Ovary (tissue), 7 donors: ENCODE measurements at regions not wholly inside any gene's neighbourhood (a gene's known extent, or its start where the extent isn't known, plus 50 kb on each side); places are given as distances from the start of the nearest gene placed in this dataset.

Source experiments
- DNase-seq, 5 donors: peaks; one replicate each; pipeline ENCODE4 v3.0.0-alpha.2; 2019 to 2020
- H3K27ac ChIP-seq, 2 donors: fragments of 200-600 bp; one replicate each; pipeline versions ENCODE4 v1.5.1 to v1.8.0; 2019 to 2022
- H3K27me3 ChIP-seq: fragments of 200-600 bp; one replicate; pipeline ENCODE4 v1.8.0; 2022
- H3K36me3 ChIP-seq: fragments of 200-600 bp; sonication (generic); one replicate; pipeline ENCODE4 v1.5.1; 2019
- H3K4me1 ChIP-seq: one replicate; pipeline ENCODE4 v1.8.1; 2013; ENCODE audit warnings: mild to moderate bottlenecking, moderate library complexity; ENCODE audit not compliant: insufficient read depth
- H3K4me3 ChIP-seq: fragments of 200-600 bp; sonication (generic); one replicate; pipeline ENCODE4 v1.5.1; 2017
- H3K9me3 ChIP-seq, 2 donors: fragments of 200-600 bp in 1 of 2; sonication (generic) in 1 of 2; one replicate each; pipeline versions ENCODE4 v1.5.1 to v1.8.1; 2013 to 2019; ENCODE audit warnings: mild to moderate bottlenecking in 1 of 2, moderate library complexity in 1 of 2
- CTCF ChIP-seq, 3 donors: fragments of 450-650 bp in 2 of 3; fragments of 200-600 bp in 1 of 3; IDR thresholded peaks; one replicate each; pipeline versions ENCODE4 v1.5.1 to v1.8.0; 2016 to 2022; ENCODE audit warnings: antibody characterized with exemption in 3 of 3, mild to moderate bottlenecking in 1 of 3
- EP300 ChIP-seq: sonication (generic); formaldehyde crosslinking; IDR thresholded peaks from one replicate; pipeline ENCODE4 v1.6.1; 2017; ENCODE audit warnings: antibody characterized with exemption
- POLR2A ChIP-seq: fragments of 450-650 bp; IDR thresholded peaks from one replicate; pipeline ENCODE4 v1.6.1; 2017; ENCODE audit warnings: antibody characterized with exemption, mild to moderate bottlenecking, moderate library complexity
- WGBS, 3 donors: extraction: QIAGEN DNeasy Blood & Tissue Kit in 1 of 3; methylation state at CpG; one replicate each; pipeline versions ENCODE4 v1.1.5 to v1.1.7; 2013 to 2017; 5-methylcytosine and 5-hydroxymethylcytosine counted together
- intact Hi-C, 4 donors: fragments of 100-400 bp; cut with DNase I; formaldehyde crosslinking; loops; one replicate each; pipeline versions ENCODE4 v1.11.0 to v1.15.1; 2022 to 2023
- donor health status: DM: no; HTN: no; CAD: no; lungs with moderate emphysema.
- donor health status: DM: no; HTN: no; CAD: no.
- donor health status: Bipolar disorder and iron deficiency.
- donor health status: DM: no; HTN: no; CAD: no.
- donor health status: DM: yes; HTN: yes; CAD: no.

- no peak for DNase-seq
- Histone ChIP-seq H3K4me1 (no peaks in the 10 kb centered on the region), H3K36me3 (no peaks in the 10 kb centered on the region), H3K4me3 (no peak overlapping the region), H3K27me3 (no peaks in the 10 kb centered on the region), H3K9me3 (no peaks in the 10 kb centered on the region), H3K27ac (no peak overlapping the region)
- no peak for TF ChIP-seq EP300
- TF ChIP-seq POLR2A = no peak
- TF ChIP-seq CTCF (IDR thresholded peaks at IDR 0.05) = no peak
- intact Hi-C loops = no loop called here
- WGBS, 3 donors = 89 to 97% (median 96%) methylated on average over 1 of the region's 1 CpG
Measured at GRCh38 chr11:128216198-128216597, 371.2 kb downstream of the ETS1 start.

GRCh38 chr11:128215238-128215882, 372.0 kb downstream of the ETS1 start:
- 94 to 96% (median 95%) methylated on average over 26 to 28 of the region's 28 CpGs for WGBS, 3 donors
- intact Hi-C loops = no loop called here
- no peak for DNase-seq
- TF ChIP-seq EP300 (no peak), CTCF (IDR thresholded peaks at IDR 0.05) (no peak), POLR2A (no peak)
- H3K36me3 ChIP-seq = no peaks in the 10 kb centered on the region
- no peaks in the 10 kb centered on the region for H3K4me1 ChIP-seq
- no peak overlapping the region for H3K4me3 ChIP-seq
- no peaks in the 10 kb centered on the region for H3K27me3 ChIP-seq
- no peak overlapping the region for H3K27ac ChIP-seq
- H3K9me3 ChIP-seq = no peaks in the 10 kb centered on the region

GRCh38 chr11:128214263-128214662, 373.1 kb downstream of the ETS1 start:
- 82 to 92% (median 86%) methylated on average over 9 of the region's 9 CpGs for WGBS, 3 donors
- no peaks in the 10 kb centered on the region for H3K36me3 ChIP-seq
- H3K9me3 ChIP-seq = no peaks in the 10 kb centered on the region
- no peaks in the 10 kb centered on the region for H3K4me1 ChIP-seq
- intact Hi-C loops = no loop called here
- H3K27me3 ChIP-seq = no peaks in the 10 kb centered on the region
- no peak overlapping the region for H3K4me3 ChIP-seq
- TF ChIP-seq POLR2A (no peak), CTCF (IDR thresholded peaks at IDR 0.05) (no peak), EP300 (no peak)
- H3K27ac ChIP-seq = no peak overlapping the region
- DNase-seq = no peak

GRCh38 chr11:128213461-128213860, 373.9 kb downstream of the ETS1 start:
- Histone ChIP-seq H3K4me1 (no peaks in the 10 kb centered on the region), H3K36me3 (no peaks in the 10 kb centered on the region), H3K9me3 (no peaks in the 10 kb centered on the region), H3K27ac (no peak overlapping the region), H3K4me3 (no peak overlapping the region), H3K27me3 (no peaks in the 10 kb centered on the region)
- DNase-seq = no peak
- intact Hi-C loops = no loop called here
- no peak for TF ChIP-seq POLR2A
- no peak for TF ChIP-seq EP300
- no peak for TF ChIP-seq CTCF (IDR thresholded peaks at IDR 0.05)
- 85 to 93% (median 86%) methylated on average over 1 of the region's 1 CpG for WGBS, 3 donors
